H1 (cell line): ENCODE measurements at regions not wholly inside any gene's neighbourhood (a gene's known extent, or its start where the extent isn't known, plus 50 kb on each side); places are given as distances from the start of the nearest gene placed in this dataset.

Experiments
- MAFK ChIP-seq: IDR thresholded peaks from 2 replicates; pipeline ENCODE4 v1.6.1; 2012; ENCODE audit warnings: low read depth, mild to moderate bottlenecking, improper control_type of control experiment, low read length
- NANOG ChIP-seq: IDR thresholded peaks from 2 replicates; pipeline ENCODE4 v1.6.1; 2011; ENCODE audit warnings: low read length, low read depth, mild to moderate bottlenecking, inconsistent platforms; ENCODE audit not compliant: insufficient read depth, poor library complexity, severe bottlenecking
- POLR2A ChIP-seq, 2 experiments: IDR thresholded peaks; 1 replicate in 1 of 2; 2 replicates in 1 of 2; pipeline ENCODE4 v1.6.1; 2011; ENCODE audit warnings: low read depth in 2 of 2, low read length in 2 of 2, mild to moderate bottlenecking in 2 of 2; ENCODE audit errors: control extremely low read depth in 1 of 2
- POLR2AphosphoS5 ChIP-seq: IDR thresholded peaks from 2 replicates; pipeline ENCODE4 v1.6.1; 2011; ENCODE audit warnings: low read depth, low read length
- RXRA ChIP-seq: IDR thresholded peaks from 2 replicates; pipeline ENCODE4 v1.6.1; 2011; ENCODE audit warnings: low read depth, mild to moderate bottlenecking, low read length, moderate library complexity; ENCODE audit not compliant: insufficient read depth
- SIN3A ChIP-seq, 2 experiments: IDR thresholded peaks in 1 of 2; conservative IDR thresholded peaks in 1 of 2; 2 replicates each; pipeline ENCODE4 v1.6.1; 2011 to 2012; ENCODE audit warnings: low read length in 2 of 2, improper control_type of control experiment in 1 of 2, low read depth in 1 of 2, mild to moderate bottlenecking in 1 of 2

DNA sequence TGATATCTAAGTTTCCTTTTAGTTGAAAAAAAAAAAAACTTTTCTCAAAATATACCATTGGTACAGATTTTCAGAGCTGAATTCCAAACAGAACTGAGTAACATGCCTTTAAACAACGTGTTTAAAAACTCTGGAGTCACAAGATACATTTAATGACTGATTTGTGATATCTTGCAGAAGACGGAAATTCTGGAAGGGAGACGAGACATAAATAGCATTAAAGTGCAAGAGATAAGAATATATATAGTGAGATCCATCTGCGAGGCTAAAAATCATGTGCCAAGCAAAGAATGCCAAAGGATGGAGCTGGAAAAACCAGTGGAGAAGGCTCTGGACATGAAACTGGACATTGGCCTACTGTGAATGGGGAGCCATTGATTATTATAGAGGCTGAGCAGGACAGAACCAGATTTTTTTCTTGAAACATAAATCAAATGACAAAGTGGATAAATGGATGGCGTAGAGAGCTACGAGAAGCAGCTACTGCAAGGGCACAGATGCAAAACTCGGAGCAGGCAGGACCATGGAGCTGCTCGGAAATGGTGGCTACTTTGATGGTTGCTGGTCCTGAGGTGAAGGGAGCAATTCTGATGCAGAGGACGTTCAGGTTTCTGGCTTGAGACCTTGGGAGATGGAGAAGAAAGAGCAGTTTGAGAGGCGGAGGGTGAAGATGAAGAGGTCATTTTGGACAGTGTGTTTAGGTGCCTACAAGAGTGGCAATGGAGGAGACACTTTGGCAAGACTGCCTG is 88.8 kb downstream of the CPN2 start (continued):
- TF ChIP-seq NANOG (no peak), MAFK (no peak), RXRA (no peak), POLR2AphosphoS5 (no peak), POLR2A (IDR thresholded peaks at IDR 0.05; ENCODE audit: control extremely low read depth in 1 of 2, low read depth in 2 of 2, low read length in 2 of 2) (no peak), SIN3A (conservative IDR thresholded peaks at IDR 0.05 in 1 of 2, IDR thresholded peaks at IDR 0.05 in 1 of 2; ENCODE audit: low read depth in 1 of 2, low read length in 2 of 2) (no peak)
